HG03025 (cell line): ENCODE measurements at regions not wholly inside any gene's neighbourhood (a gene's known extent, or its start where the extent isn't known, plus 50 kb on each side); places are given as distances from the start of the nearest gene placed in this dataset.

Experiments used
- ATAC-seq: cut with Tn5 transposase; IDR thresholded peaks from one replicate; pipeline ENCODE4 v1.9.1; 2021; ENCODE audit warnings: mild to moderate bottlenecking, moderate library complexity; ENCODE audit not compliant: unreplicated experiment, low FRiP score

- no peak for ATAC-seq
These were observed 193.5 kb upstream of the HDAC9 start for GRCh38 chr7:18302097-18302496.

- ATAC-seq, result no peak
These were observed 189.7 kb upstream of the HDAC9 start for GRCh38 chr7:18305866-18306265.

DNA sequence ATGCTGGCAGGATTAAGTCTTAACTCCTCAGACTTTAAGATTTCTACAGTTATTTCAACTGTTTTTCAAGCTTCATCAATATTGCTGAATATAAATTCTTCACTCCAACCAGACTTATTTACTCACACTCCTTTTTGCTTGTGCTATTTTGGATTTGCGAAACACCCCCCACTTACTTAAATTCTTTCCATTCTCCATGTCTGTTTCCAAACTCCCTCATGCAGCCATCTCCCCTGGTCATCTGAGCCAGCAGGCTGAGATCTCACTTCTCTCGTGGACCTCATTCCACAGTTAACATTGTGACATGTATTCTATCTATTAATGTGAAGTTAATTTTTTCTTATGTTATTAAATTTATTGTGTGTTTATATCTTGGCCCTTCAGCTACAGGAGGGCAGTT, 188.9 kb upstream of the HDAC9 start:
- no peak for ATAC-seq

- no peak for ATAC-seq
These were observed 186.6 kb upstream of the HDAC9 start for GRCh38 chr7:18308938-18309337.

- no peak for ATAC-seq
These were observed 183.1 kb upstream of the HDAC9 start for GRCh38 chr7:18312482-18312881.

DNA sequence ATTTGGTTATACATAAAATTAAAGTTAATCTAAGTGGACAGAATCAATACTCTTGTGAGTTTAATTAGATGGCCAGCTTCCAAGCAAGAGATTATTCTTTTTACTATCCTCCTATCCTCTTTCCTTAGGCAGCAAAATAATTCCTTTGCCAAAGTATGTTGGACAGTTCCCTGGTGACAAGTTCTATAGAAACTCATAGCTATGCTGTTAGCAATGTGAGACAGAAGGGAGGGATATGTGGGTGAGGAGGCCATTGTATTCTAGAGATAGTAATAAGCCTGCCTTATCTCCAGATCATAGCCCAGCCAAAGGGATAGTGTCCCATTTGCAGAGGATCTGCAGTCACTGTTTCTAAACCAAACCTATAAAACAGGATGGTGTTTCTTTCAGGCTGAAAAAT, 181.6 kb upstream of the HDAC9 start:
- ATAC-seq, result no peak

- no peak for ATAC-seq
These were observed 180.3 kb upstream of the HDAC9 start for GRCh38 chr7:18315241-18315640.

GRCh38 chr7:18317941-18318340, 177.6 kb upstream of the HDAC9 start:
- no peak for ATAC-seq

GRCh38 chr7:18320422-18320821, 175.1 kb upstream of the HDAC9 start:
- ATAC-seq, result no peak

DNA sequence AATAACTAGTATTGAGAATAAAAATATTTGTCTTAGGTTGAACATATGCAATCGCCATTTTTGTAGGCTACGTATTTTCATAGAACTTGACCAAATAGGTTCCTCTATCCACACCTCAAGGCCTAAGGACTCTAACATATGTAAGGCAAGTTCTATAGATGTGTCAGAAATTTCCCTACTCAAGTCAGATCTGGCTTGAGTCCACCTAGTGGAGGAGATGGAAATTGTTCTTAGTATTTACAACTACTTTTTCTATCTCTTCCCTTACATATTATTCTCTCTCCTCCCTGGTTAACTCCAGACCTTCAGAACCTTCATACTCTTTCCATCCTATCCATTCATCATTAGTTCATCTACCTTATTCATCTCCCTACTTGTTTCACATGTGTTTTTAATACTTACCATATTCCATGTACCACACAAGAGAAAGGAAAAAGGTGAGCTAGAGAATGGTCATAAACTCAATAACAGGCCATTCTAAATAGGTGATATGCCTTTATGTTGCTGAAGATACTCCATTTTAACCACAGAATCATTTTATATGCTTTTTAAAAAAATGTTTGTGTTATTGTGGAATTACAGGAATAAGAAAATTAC, 174.5 kb upstream of the HDAC9 start:
- ATAC-seq, result peak; percentile 85

GRCh38 chr7:18330548-18330947, 165.0 kb upstream of the HDAC9 start:
- no peak for ATAC-seq

- no peak for ATAC-seq
These were observed 158.9 kb upstream of the HDAC9 start for GRCh38 chr7:18336626-18337025.

- ATAC-seq, result no peak
These were observed 158.3 kb upstream of the HDAC9 start for GRCh38 chr7:18337048-18337809.

GRCh38 chr7:18338910-18339523, 156.5 kb upstream of the HDAC9 start:
- no peak for ATAC-seq

DNA sequence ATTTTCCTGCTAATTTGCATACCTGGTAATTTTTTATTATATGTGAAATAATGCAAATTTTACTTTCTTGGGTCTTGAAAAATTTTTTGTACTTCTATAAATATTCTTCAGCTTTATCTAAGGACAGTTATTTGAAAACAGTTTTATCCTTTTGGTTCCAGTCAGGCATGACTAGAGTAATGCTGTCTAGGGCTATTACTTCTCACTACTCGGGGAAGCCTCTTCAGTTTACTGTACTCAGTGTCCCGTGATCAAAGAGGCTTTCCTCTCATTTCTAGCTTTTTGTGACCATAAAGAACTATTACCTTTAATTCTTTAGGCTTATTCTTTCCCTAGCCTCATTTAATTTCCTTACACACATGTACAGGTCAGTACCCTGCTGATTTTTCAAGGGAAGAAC, 153.8 kb upstream of the HDAC9 start:
- no peak for ATAC-seq

GRCh38 chr7:18343047-18343446, 152.5 kb upstream of the HDAC9 start:
- ATAC-seq, result no peak

DNA sequence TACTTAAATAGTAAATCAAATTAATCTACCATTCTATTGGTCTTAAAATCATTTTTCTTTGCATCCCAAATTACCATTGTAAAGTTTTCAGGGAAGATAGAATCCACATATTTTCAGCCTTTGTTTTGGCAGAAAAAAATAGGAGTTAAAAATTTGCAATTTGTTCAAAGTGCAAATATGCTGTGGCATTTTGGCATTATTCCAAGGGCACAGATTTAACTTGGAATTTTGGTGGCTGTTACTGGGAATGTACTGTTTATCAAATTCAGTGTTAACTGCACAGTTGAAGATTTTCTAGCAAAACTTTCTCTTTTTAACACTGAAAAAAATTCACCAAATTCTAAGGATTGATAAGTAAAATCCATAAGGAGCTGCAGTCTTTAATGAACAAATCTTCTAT, 151.0 kb upstream of the HDAC9 start:
- ATAC-seq, result no peak

DNA sequence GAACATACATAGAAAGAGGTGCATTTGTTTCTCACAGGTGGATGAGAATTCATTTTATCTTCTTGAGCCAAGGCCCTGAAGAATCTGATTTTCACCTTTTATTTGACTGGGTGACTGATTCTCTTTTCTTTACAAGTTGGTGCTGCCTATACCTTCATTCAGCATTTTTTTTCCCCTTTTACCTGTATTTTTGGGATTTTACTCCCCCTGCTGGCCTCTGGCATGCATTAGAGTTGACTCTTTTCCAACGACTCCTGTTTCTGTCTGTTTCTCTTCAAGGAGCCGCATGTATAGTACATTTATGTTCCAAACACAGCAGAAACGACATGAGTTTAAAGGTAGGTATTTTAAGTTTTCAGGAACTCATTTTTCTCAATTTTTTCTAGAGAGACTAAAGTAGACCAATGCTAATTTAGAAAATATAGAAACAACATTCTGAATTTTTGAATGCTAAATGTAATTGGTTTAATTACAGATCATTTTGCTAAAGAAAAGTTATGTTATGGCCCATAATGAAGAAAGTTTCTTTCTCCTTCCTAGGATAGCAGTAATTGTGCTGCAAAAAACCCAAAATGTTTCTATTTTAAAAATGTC, 149.8 kb upstream of the HDAC9 start:
- no peak for ATAC-seq

- ATAC-seq, result no peak
These were observed 148.4 kb upstream of the HDAC9 start for GRCh38 chr7:18347170-18347569.

DNA sequence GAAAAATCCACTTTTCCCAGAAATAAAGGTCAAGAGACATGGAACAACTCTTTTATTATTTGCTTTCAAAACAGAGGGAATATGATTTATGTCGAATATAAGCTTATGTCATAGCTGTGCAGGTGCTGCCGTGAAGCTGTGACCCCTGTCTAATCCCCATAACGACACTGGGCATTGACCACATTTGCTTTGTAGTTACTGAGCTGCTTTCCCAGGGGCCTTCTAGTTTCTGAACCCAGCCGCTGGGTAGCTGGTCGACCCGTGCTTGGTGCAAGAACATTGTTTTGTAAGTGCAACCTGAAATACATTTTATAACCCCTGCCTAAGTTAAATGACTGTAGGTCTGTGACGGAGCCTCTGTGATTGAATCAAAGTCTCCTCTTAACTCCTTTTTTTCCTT, 144.9 kb upstream of the HDAC9 start:
- ATAC-seq, result no peak
